A172 (cell line): ENCODE measurements at regions not wholly inside any gene's neighbourhood (a gene's known extent, or its start where the extent isn't known, plus 50 kb on each side); places are given as distances from the start of the nearest gene placed in this dataset.

Source experiments
- DNase-seq: peaks from one replicate; pipeline ENCODE4 v3.0.0-alpha.2; 2015; ENCODE audit warnings: low spot score

DNA sequence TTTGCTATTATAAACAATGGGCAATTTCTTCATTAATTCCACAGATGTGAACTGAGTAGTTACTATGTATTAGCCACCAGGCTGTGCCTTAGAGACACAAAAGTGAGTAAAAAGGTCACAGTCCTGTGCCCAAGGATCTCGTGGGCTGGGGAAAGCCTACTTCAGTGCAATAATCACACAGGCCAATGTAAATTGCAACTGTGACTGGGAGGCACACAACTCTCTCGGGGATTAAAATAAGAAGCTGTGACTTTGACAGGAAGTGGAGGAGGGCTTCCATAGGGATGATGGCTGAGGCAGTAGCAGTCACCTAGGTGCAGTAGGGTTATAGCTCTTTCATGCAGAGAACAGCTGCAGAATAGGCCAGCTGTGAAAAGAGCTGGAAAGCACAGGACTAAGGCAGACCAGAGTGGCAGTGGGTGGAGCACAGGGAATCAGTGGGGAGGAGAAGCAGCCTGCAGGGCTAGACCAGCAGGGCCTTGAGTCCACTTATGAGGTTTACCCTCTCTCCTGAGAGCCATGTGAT, 121.9 kb downstream of the MAB21L3 start:
- no peak for DNase-seq

DNA sequence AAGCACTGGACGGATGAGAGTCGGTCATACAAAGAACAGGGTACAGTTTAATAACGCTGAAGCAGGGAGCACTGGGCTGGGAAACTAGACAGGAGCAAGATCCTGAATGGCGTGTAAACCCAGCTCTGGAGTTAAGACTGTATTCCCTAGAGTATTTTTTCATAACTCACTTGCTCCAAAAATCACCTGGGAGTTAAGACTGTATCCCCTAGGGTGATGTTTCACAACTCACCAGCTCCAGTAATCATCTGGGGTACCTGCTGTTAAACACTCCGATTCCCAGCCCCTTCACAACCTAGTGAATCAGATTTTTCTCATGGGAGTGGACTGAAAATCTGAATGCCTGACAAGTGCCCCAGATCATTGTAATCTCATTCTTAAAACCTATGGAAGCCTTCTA, 123.2 kb downstream of the MAB21L3 start:
- DNase-seq, result no peak

DNA sequence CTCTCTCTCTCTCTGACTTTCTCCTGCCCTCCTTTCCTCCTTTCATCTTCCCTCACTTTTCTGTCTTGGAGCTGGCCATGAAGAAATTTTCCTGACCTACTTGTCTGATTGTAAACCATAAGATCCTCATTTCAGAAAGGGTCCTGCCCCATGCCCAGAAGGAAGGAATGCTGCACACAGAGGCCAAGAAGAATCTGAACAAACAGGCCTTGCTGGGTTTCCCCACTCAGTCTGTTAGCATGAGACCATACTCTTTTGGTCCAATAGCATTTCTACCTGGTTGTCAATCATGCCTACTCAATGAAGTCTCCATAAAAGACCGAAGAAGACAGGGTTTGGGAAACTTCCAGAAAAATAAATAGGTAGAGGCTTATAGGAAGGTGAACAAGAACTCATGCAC, 128.7 kb downstream of the MAB21L3 start:
- DNase-seq, result no peak

DNA sequence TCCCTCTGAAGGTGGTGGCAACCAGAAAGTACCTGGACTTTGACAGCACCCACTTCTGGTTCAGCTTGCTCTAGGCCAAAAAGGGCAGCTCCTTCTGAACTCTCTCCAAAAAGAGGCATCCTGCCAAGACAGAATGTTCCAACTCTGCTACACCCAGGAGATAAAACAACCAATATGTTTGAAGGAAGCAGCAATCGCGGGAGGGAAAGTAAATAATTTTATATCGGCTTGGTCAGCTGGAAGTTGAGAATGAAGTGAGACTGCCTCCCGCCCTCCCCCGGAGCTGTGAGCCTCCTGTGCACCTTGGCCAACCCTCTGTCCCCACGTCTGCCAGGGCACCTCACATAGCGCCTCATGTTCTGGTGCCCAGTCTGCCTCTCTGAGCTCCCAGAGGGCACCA, 130.3 kb upstream of the ATP1A1 start:
- no peak for DNase-seq

DNA sequence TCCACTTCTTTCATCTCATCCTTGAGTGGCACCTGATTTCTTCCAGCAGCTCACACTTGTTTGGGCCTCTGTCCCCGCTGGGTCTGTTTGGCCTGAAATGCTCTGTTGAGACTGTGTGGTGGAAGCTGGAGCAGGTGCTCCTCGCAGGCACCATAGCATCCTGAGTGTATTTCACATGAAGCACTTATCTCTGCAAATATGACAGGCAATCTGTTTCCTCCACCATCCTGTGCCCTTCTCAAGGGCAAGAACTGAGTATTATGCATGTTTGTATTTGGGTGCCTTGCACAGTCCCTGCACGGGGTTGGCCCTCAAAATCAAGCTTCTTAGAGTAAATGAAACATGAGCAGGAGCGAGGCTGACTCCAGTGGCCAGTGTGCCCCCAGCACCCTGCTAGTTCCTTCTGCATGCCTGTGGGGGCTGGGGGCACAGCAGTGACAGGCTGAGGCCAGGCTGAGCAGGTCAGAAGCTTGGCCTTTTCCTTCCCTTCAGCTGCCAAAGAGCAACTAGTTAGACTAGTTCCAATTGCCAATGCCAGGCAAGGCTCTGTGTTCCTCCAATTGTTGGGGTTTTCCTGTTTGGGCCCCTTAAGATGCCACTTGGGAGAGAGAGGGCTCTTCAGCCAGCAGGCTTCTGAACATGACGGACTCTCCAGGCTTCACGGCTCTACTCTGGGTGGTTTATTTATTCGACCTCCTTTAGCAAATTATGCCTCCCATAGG, 129.6 kb upstream of the ATP1A1 start:
- DNase-seq, result no peak

DNA sequence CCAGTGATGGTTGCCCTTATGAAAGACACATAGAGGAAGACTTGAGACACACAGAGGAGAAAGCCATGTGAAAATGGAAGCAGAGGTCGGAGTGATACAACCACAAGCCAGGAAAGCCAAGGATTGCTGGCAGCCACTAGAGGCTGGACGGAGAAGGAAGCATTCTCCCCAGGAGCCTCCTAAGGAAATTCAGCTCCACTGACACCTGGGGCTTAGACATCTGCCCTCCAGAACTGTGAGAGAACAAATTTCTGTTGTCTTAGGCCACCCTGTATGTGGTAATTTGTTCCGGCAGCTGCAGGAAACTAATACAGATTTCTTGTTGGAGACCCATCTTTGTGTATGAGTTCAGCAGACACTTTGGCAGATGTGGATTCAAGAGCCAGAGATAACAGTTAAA, 126.9 kb upstream of the ATP1A1 start:
- DNase-seq, result no peak

DNA sequence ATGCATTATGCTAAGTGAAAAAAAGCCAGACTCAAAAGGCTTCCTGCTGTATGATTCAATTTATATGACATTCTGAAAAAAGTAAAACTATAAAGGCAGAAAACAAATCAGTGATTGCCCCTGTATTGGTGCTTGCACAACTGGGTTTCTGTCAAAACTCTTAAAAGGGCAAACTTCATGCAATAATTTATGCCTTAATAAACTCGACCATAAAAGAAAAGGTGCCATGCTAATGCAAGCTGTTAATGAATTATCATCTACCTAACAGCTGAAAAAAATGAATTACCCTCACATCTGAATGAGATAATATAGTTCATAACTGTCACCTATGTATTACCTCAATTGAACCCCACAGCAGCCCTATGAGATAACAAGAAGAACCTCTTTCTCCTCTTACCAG, 120.8 kb upstream of the ATP1A1 start:
- DNase-seq, result no peak

DNA sequence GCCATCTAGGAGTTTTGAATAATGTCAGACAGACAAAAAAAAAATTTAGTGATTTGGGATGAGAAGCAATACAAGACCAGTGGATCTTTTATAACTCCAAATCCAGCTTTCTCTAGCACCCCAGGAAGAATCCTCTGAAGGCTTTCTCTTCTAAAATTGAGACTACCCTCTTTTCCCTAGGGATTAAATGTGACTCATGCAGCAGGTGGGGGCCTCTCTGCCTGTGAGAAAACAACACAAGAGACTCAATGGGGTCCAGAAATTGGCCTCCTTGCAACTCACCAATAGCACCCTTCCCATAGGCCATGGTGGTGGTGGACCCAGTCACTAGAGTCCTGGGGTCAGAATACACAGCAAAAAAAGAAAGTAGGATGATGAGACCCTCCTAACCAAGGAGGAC, 120.3 kb upstream of the ATP1A1 start:
- no peak for DNase-seq

DNA sequence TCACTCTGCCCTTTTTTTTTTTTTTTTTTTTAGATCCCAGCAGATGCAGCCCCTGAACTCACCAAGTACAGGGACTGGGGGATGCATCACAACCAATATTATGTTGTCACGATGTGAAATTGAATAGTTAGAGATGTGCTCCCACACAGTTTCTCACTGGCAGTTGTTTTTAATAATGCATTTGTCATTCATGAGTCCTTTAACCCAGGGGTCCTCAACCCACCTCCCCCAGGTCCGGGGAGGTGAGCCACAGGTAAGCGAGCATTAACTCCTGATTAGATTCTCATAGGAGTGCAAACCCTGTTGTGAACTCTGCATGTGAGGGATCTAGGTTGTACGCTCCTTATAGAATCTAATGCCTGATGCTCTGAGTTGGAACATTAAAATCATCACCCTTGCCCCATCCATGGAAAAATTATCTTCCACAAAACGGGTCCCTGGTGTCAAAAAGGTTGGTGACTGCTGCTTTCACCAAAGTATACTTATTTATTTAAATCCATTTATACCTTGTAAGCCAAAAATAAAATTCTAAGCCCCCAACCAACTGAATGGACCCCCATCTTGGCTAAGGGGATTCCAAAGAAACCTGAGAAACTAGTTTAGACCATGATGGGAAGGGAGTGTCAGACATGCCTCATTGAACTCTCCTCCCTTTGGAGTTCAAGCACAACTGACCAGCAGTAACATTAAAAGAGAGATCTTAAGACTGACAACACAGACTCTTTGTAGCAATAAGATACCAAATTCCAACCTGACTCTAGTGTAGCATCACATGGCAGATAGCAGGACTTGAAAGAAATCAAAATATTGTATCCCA, 119.3 kb upstream of the ATP1A1 start:
- DNase-seq, result no peak

DNA sequence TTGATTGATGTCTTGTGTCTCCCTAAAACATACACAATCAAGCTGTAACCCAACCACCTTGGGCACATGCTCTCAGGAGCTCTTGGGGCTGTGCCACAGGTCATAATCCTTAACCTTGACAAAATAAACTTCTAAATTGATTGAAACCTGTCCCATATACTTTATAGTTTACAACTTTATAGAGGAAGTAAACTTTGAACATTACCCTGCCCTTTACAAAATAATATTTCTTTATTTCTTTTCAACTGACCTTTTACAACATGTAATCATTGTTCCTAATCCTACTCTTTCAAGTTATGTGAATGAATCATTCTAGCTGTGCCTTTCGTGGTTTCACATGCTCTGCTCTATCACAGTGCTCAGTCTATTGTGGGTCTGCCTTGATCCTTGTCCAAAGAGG, 118.3 kb upstream of the ATP1A1 start:
- no peak for DNase-seq

DNA sequence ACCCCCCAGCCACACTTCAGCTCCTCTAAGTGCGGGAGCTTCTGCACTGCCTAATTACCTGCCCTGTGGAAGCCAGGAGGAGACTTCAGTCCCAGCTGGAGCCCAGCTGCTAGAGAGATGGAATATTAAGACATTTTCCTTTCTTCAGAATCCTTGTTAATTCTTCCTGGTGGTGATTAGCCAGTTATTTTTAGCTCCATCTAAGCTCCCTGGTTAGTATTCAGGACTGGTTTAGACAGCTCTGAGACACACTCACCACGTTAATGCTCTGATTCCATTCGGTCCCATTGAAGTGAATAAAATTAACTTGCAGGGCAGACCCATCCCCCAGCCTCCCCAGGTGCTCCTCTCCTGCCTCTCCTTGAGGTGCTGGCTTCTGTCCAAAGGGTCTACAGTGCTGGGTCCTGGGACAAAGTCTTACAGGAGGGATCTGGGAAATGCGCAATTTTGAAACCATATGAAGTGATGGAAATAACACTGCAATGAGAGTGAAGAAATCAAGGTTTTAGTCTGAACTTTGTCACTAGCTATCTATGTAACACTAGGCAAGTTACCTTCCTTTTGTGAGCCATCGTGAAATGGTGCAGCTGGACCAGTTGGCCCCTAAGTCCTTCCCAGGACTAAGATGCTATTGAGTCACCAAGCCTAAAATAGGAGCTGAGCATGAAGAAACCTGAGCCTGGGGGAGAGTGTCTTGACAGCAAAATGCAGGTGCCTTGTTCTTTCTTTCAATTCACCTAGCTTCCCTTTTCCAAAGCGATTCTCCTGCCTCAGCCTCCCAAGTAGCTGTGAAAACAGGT, 117.4 kb upstream of the ATP1A1 start:
- no peak for DNase-seq

DNA sequence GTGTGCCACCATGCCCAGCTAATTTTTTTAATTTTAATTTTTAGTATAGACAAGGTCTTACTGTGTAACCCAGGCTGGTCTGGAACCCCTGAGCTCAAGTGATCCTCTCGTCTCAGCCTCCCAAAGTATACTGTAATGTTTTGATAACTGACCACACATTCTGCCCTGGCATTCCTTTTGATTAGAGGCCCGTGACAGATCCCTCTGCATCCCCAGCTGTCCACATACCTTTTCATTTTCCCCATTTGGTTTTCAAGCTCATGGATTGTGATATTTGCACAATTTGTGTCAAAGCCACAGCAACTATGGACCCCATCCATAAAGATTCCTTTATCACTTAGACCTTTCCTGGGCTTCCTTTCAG, 116.8 kb upstream of the ATP1A1 start:
- DNase-seq, result no peak

DNA sequence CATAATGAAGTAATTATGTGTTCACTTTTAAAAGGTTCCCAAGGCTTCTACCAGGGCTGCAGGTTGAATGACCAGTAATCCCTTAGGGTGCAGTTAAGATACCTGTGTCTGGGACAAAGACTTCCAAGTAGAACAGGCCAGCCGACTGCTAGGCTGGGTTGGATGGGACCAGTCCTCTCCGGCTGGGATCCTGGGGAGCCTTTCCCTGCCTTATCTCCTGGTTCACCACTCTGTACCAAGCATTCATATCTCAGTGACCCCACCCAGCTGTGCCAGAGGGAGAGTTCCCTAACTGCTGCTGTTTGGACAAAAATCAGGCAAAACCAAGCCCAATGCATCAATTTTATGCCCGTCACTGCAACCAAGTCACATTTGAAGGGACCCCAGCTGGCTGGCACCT, 116.2 kb upstream of the ATP1A1 start:
- DNase-seq, result no peak

DNA sequence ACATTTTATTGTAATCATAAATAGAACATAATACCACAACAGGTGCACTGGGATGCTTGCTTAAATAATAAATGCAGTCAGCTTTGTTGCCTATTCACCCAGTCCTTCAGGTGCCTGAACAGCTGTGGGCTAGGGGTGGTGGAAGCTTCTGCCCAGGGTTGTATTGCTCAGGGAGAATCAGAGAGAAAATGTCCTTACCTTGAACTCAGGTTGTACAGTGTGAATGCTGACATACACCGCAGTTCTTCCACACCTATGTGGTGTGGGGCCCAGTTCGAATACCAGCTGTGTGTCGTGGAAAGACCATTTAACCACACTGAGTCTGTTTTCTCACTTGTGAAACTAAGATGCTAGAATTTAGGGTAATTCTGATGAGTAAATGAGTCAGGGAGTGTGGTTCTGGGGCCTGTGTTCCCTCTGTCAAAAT, 115.7 kb upstream of the ATP1A1 start:
- no peak for DNase-seq

DNA sequence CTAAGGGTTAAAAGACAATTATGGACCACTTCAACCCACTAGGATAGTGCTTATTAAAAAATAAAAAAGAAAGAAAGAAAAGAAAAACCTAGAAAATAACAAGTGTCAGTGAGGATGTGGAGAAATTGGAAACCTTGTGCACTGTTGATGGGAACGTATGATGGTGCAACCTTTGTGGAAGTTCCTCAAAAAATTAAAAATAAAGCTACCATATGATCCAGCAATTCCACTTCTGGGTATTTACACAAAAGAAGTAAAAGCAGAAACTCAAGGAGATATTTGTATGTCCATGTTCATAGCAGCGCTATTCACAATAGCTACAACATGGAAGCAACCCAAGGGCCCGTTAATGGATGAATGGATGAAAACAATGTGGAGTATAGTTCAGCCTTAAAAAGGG, 115.2 kb upstream of the ATP1A1 start:
- DNase-seq, result no peak

DNA sequence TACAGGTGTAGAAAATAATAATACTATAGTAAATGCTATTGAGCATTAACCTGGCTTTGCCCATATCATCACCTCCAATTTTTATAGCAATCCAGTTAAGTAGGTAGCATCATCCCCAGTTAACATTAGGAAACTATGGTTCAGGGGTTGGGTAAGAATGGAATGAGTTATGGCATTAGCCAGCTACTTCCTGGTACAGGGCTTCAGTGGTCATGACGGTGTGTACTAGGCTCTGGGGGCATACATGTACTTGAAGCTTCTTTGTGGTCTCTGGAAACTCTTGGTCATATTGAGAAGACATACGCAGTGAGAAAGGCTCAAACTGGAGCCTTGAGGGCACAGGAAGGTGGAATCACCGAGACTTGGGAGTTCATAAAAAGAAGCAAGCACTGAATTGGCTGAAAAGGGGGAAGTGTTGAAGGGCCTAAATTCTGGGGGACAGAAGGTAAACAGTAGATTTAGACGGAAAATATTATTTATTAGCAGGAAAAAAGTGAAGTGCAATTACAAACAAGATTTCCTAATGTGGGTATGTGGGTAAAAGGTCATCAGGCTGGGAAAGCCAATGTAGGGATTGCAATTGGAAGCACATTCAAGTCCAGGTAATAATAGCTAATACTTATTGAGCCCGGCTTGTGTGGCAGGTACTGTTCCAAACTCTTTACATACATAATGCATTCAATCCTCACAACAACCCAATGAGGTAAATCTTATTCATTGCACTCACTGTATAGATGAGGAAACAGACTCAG, 114.2 kb upstream of the ATP1A1 start:
- no peak for DNase-seq

DNA sequence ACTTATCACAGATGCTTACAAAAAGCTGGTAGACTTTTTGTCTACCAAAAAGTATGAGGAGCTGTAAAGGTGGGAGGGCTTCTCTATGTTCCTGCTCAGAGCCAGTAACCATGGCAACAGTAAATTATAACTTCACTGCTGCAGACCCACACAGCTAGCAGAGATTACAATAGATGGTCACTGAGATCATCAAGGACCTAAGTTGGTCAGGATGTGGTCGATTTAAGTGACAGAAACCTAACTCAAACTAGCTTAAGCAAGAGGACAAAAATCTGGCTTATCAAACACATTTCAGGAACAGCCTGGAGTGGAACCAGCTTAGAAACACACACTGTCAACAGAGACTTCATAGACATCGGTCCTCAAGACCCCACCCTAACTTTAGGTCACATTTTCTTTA, 113.4 kb upstream of the ATP1A1 start:
- no peak for DNase-seq

DNA sequence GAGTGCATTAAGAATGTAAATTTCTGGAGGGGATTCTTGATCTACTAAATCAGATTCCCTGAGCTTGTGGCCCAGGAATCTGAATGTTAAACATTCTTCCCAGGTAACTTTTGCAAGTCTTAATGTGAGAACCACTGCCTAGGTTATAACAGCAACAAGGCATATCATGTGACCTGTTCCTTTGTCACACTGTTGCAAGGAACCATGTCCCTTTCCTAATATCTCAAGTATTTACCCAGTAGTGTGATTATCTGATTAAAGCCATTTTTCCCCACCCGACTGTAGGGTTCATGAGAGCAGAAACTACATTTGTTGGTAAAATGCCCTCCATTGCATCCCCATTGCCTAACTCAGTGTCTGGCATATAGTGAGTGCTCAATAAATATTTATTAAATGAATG, 112.9 kb upstream of the ATP1A1 start:
- DNase-seq, result no peak

DNA sequence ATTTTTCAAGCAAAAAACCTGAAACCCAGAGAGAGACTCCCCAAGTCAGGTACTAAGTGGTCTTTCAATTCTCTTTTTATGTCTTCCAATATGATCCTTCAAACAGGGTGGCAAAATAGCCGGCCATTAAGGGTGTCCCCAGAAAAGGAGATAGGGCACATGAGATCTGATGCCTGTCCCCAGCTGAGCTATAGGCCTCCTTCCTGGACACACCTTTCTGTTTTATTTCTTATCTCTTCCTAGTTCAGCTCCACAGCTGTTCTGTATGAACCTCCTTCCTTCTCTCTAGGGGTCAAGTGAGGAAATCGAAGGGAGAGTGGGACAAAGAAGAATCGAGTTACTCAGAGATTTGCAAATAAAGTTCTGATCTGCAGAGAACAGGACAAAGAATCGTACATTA, 112.4 kb upstream of the ATP1A1 start:
- DNase-seq, result no peak

DNA sequence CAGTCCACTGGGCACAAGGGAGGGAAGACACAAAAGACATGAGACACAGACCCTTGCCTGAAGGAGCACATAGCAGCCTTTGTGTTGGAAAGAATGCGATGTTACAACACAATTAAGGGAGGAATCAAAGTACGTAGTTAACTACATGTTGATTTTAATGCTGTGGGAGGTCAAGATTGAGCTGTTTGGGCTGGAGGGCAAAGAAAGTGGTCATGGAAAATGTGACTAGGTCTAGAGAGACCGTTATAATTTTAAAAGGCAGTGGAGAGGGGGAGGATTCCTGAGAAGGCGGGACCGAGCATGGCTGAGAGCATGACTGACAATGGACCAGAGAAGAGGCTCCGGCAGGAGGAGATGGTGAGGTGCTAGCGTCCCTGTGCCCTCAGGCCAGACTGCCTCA, 111.8 kb upstream of the ATP1A1 start:
- no peak for DNase-seq

DNA sequence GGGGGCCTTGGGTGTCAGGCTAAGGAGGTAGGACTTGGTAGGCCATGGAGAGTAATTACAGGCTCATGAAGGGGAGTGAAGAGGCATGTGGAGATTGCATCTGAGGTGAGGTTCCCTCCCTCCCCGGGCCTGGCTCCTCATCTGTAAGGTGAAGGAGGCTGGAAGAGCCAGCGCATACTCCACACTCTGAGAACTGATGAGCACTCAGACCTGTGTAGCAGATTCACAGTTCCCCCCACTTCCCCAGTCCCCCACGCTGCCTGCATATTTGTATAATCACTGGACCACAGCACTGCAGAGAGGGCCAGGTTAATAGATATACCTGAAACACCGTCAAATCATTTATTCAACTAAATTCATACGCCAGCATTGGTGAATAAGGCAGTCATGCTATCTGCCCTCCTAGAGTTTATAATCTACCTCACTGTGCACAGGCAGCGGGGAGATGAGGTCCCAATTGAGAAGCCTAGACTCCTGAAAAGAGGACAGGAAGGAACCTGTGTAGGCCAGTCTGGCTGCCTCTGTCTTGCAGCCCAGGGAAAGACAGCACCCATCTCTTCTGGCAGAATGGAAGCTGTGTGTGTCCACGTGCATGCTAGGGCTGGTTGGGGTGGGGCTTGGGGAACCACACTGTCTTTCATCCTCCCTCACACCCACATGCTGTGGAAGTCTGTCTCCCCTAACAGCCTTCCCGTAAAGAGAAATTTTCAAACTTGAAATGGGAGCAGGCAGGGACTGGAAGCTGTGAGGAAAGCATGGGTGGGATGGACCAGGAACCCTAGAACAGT, 110.6 kb upstream of the ATP1A1 start:
- no peak for DNase-seq
